ENCODE measurements at regions not wholly inside any gene's neighbourhood (a gene's known extent, or its start where the extent isn't known, plus 50 kb on each side); places are given as distances from the start of the nearest gene placed in this dataset.
"Not testable (repeated sequence)": the region's sequence is repeated elsewhere in the genome, so short reads cannot be mapped to it uniquely, and the experiment has no call there.

DNA sequence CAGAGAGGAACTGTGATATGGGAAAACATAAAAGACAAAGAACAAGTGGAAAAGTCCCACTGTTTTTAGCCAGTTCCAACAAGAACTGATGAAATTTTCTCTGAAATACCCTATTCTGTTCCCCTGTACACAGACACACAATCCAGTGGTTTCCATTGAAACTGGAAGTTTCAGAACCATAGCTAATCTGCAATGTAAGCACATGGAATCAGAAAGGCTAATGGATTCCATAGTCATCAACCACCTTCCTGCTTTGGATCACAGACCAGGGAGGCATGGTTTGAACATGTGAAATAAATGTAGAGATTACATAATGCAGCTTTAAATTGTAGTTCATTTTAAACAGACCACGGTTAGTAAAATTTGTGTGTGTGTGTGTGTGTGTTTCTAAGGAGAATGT lies 242.1 kb downstream of the GJA1 start:
- no peak overlapping the region for H3K4me2 ChIP-seq (ENCODE audit: low read length)
- no peaks in the 10 kb centered on the region for H3K36me3 ChIP-seq (ENCODE audit: control insufficient read depth, low read length)
- H4K20me1 ChIP-seq (ENCODE audit: control insufficient read depth, insufficient read depth, low read depth, low read length), result no peaks in the 10 kb centered on the region
- TF ChIP-seq EZH2phosphoT487 (IDR thresholded peaks at IDR 0.05; ENCODE audit: borderline replicate concordance, low read length) (no peak), CTCF (IDR thresholded peaks at IDR 0.05; ENCODE audit: low read depth, low read length, poor library complexity, severe bottlenecking) (no peak)
- H3K27ac ChIP-seq (ENCODE audit: low read depth, low read length), result no peak overlapping the region
- H3K79me2 ChIP-seq (ENCODE audit: control insufficient read depth, low read length), result no peaks in the 10 kb centered on the region
- no peaks in the 10 kb centered on the region for H3F3A ChIP-seq (ENCODE audit: control insufficient read depth, insufficient read depth)
- no peak overlapping the region for H3K4me3 ChIP-seq (ENCODE audit: low read length)
- no peaks in the 10 kb centered on the region for H3K27me3 ChIP-seq (ENCODE audit: control insufficient read depth, low read length)
- H3K4me1 ChIP-seq (ENCODE audit: control insufficient read depth, low read length), result no peaks in the 10 kb centered on the region
- H3K9me3 ChIP-seq (ENCODE audit: control insufficient read depth, insufficient read depth, low read length), result no peaks in the 10 kb centered on the region
- no peaks in the 10 kb centered on the region for H3K9me2 ChIP-seq (replicated peaks; ENCODE audit: control insufficient read depth, low read length)

DNA sequence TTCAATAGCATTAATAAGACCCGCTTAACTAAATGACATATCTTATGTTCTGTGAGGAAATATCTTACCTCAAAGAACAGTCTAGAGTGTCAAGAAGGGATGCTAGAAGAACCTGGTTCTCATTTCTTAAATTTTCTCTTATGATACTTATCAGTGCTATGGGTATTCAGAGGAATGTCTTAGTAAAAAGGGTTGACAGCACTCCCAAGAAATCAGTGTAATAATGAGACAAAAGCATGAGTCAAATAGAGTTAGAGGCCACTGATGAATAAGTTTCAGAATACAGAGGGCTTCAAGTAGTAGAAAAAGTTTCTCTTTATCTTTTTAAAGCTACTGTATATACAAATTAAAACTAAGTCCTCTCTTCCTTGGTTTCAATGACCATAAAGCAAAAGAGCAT lies 242.8 kb downstream of the GJA1 start:
- Histone ChIP-seq H3K79me2 (ENCODE audit: control insufficient read depth, low read length) (no peaks in the 10 kb centered on the region), H4K20me1 (ENCODE audit: control insufficient read depth, insufficient read depth, low read depth, low read length) (no peaks in the 10 kb centered on the region), H3K27ac (ENCODE audit: low read depth, low read length) (no peak overlapping the region), H3F3A (ENCODE audit: control insufficient read depth, insufficient read depth) (no peaks in the 10 kb centered on the region), H3K9me3 (ENCODE audit: control insufficient read depth, insufficient read depth, low read length) (no peaks in the 10 kb centered on the region), H3K4me2 (ENCODE audit: low read length) (no peak overlapping the region), H3K4me3 (ENCODE audit: low read length) (no peak overlapping the region), H3K9me2 (replicated peaks; ENCODE audit: control insufficient read depth, low read length) (no peaks in the 10 kb centered on the region), H3K27me3 (ENCODE audit: control insufficient read depth, low read length) (no peaks in the 10 kb centered on the region), H3K36me3 (ENCODE audit: control insufficient read depth, low read length) (no peaks in the 10 kb centered on the region), H3K4me1 (ENCODE audit: control insufficient read depth, low read length) (no peaks in the 10 kb centered on the region)
- TF ChIP-seq CTCF (IDR thresholded peaks at IDR 0.05; ENCODE audit: low read depth, low read length, poor library complexity, severe bottlenecking), result no peak
- no peak for TF ChIP-seq EZH2phosphoT487 (IDR thresholded peaks at IDR 0.05; ENCODE audit: borderline replicate concordance, low read length)

GRCh38 chr6:121680058-121680457 lies 244.6 kb downstream of the GJA1 start:
- H3K27ac ChIP-seq (ENCODE audit: low read depth, low read length), result no peak overlapping the region
- no peaks in the 10 kb centered on the region for H3K9me2 ChIP-seq (replicated peaks; ENCODE audit: control insufficient read depth, low read length)
- no peaks in the 10 kb centered on the region for H4K20me1 ChIP-seq (ENCODE audit: control insufficient read depth, insufficient read depth, low read depth, low read length)
- no peak overlapping the region for H3K4me2 ChIP-seq (ENCODE audit: low read length)
- no peaks in the 10 kb centered on the region for H3F3A ChIP-seq (ENCODE audit: control insufficient read depth, insufficient read depth)
- no peak overlapping the region for H3K4me3 ChIP-seq (ENCODE audit: low read length)
- TF ChIP-seq EZH2phosphoT487 (IDR thresholded peaks at IDR 0.05; ENCODE audit: borderline replicate concordance, low read length) (no peak), CTCF (IDR thresholded peaks at IDR 0.05; ENCODE audit: low read depth, low read length, poor library complexity, severe bottlenecking) (no peak)
- no peaks in the 10 kb centered on the region for H3K9me3 ChIP-seq (ENCODE audit: control insufficient read depth, insufficient read depth, low read length)
- no peaks in the 10 kb centered on the region for H3K79me2 ChIP-seq (ENCODE audit: control insufficient read depth, low read length)
- no peaks in the 10 kb centered on the region for H3K27me3 ChIP-seq (ENCODE audit: control insufficient read depth, low read length)
- no peaks in the 10 kb centered on the region for H3K36me3 ChIP-seq (ENCODE audit: control insufficient read depth, low read length)
- H3K4me1 ChIP-seq (ENCODE audit: control insufficient read depth, low read length), result no peaks in the 10 kb centered on the region

DNA sequence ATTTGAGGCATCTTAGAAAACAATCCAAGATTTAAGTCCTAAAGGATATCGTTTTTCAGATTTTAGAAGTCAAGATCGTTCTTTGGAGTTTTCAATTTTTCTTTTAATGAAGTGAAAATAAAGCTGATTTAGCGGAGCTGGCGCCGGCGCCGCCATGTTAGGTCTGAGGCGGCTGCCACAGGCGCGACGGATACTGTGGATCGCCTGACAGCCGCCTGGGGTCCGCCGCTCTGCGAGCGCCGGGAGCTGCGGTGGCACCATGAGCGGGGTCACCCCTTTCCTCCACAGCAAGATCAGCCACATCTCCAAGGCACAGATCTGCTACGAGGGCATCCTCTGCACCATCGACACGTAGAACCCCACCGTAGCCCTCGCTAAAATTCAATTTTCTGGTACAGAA lies 247.2 kb downstream of the GJA1 start:
- Histone ChIP-seq H3K79me2 (ENCODE audit: control insufficient read depth, low read length) (no peaks in the 10 kb centered on the region), H3K9me2 (replicated peaks; ENCODE audit: control insufficient read depth, low read length) (no peaks in the 10 kb centered on the region), H3K27me3 (ENCODE audit: control insufficient read depth, low read length) (no peaks in the 10 kb centered on the region)

GRCh38 chr6:121685806-121686205 lies 250.4 kb downstream of the GJA1 start:
- not testable (repeated sequence) for H4K20me1 ChIP-seq (ENCODE audit: control insufficient read depth, insufficient read depth, low read depth, low read length); H3K4me3 ChIP-seq (ENCODE audit: low read length); H3K4me2 ChIP-seq (ENCODE audit: low read length); H3K27me3 ChIP-seq (ENCODE audit: control insufficient read depth, low read length); H3K9me3 ChIP-seq (ENCODE audit: control insufficient read depth, insufficient read depth, low read length); H3K9me2 ChIP-seq (replicated peaks; ENCODE audit: control insufficient read depth, low read length); H3K79me2 ChIP-seq (ENCODE audit: control insufficient read depth, low read length); H3K4me1 ChIP-seq (ENCODE audit: control insufficient read depth, low read length); H3K27ac ChIP-seq (ENCODE audit: low read depth, low read length); H3F3A ChIP-seq (ENCODE audit: control insufficient read depth, insufficient read depth); H3K36me3 ChIP-seq (ENCODE audit: control insufficient read depth, low read length)

More for the DNA sequence above, 247.2 kb downstream of the GJA1 start:
- no peak overlapping the region for H3K4me2 ChIP-seq (ENCODE audit: low read length)
- H3K9me3 ChIP-seq (ENCODE audit: control insufficient read depth, insufficient read depth, low read length), result no peaks in the 10 kb centered on the region
- H3F3A ChIP-seq (ENCODE audit: control insufficient read depth, insufficient read depth), result no peaks in the 10 kb centered on the region
- H3K36me3 ChIP-seq (ENCODE audit: control insufficient read depth, low read length), result no peaks in the 10 kb centered on the region
- no peaks in the 10 kb centered on the region for H3K4me1 ChIP-seq (ENCODE audit: control insufficient read depth, low read length)
- no peaks in the 10 kb centered on the region for H4K20me1 ChIP-seq (ENCODE audit: control insufficient read depth, insufficient read depth, low read depth, low read length)
- no peak for TF ChIP-seq EZH2phosphoT487 (IDR thresholded peaks at IDR 0.05; ENCODE audit: borderline replicate concordance, low read length)
- no peak for TF ChIP-seq CTCF (IDR thresholded peaks at IDR 0.05; ENCODE audit: low read depth, low read length, poor library complexity, severe bottlenecking)
- H3K4me3 ChIP-seq (ENCODE audit: low read length), result no peak overlapping the region
- H3K27ac ChIP-seq (ENCODE audit: low read depth, low read length), result no peak overlapping the region

Data from DOHH2 (cell line).